HEK293T (cell line): ENCODE measurements at regions not wholly inside any gene's neighbourhood (a gene's known extent, or its start where the extent isn't known, plus 50 kb on each side); places are given as distances from the start of the nearest gene placed in this dataset.

Experiments
- CTBP1 ChIP-seq: fragments of 450-650 bp; IDR thresholded peaks from 2 replicates; pipeline ENCODE4 v1.6.1; 2016; ENCODE audit warnings: borderline replicate concordance
- FOXK2 ChIP-seq: fragments of 450-650 bp; IDR thresholded peaks from 2 replicates; pipeline ENCODE4 v1.6.1; 2016; ENCODE audit warnings: mild to moderate bottlenecking
- FOXM1 ChIP-seq: fragments of 450-650 bp; IDR thresholded peaks from 2 replicates; pipeline ENCODE4 v1.6.1; 2017; ENCODE audit warnings: mild to moderate bottlenecking, borderline replicate concordance
- NFRKB ChIP-seq: fragments of 450-650 bp; IDR thresholded peaks from 2 replicates; pipeline ENCODE4 v1.6.1; 2016; ENCODE audit warnings: mild to moderate bottlenecking, moderate library complexity
- SP1 ChIP-seq: fragments of 450-650 bp; IDR thresholded peaks from 2 replicates; pipeline ENCODE4 v1.6.1; 2017
- SUZ12 ChIP-seq: fragments of 450-650 bp; IDR thresholded peaks from 2 replicates; pipeline ENCODE4 v1.6.1; 2016; ENCODE audit warnings: mild to moderate bottlenecking

- TF ChIP-seq CTBP1 (no peak), NFRKB (no peak), SUZ12 (no peak), SP1 (no peak), FOXK2 (no peak), FOXM1 (no peak)
Observed at GRCh38 chrX:45261471-45261870, 60.8 kb upstream of the DIPK2B start.
